ENCODE measurements at regions not wholly inside any gene's neighbourhood (a gene's known extent, or its start where the extent isn't known, plus 50 kb on each side); places are given as distances from the start of the nearest gene placed in this dataset.
"Not testable (repeated sequence)": the region's sequence is repeated elsewhere in the genome, so short reads cannot be mapped to it uniquely, and the experiment has no call there.

DNA sequence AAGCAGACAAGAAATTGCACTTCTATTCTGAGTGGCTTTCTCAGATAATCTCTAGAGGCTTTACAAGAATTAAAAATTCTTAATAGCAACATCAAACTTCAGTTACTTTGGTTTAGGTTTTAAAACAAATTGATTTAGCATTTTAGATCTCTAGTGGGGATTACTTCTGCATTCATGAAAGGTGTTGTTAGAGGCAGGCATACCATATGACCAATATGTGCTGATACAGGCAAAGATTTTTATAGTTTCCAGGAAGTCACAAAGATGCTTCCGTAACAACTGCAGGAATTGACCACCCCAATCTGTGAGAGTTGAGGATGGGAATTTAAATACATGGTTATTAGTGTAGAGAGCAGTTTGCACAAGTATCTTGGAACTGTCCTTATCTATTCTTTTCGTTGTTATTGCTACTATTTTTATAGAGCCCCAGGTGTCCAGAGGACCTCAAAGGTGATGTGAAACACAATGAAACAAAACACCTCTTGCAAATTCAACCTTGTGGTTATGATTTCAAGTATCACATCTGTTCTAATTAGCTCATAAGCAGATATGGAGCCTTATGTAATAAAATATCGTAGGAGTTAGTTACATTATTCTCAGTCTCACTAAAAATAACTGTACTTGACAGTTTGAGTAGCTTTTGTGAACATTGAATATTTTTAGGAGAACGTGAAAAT is 512.7 kb upstream of the ADGRL4 start:
- DNase-seq = no peak

DNA sequence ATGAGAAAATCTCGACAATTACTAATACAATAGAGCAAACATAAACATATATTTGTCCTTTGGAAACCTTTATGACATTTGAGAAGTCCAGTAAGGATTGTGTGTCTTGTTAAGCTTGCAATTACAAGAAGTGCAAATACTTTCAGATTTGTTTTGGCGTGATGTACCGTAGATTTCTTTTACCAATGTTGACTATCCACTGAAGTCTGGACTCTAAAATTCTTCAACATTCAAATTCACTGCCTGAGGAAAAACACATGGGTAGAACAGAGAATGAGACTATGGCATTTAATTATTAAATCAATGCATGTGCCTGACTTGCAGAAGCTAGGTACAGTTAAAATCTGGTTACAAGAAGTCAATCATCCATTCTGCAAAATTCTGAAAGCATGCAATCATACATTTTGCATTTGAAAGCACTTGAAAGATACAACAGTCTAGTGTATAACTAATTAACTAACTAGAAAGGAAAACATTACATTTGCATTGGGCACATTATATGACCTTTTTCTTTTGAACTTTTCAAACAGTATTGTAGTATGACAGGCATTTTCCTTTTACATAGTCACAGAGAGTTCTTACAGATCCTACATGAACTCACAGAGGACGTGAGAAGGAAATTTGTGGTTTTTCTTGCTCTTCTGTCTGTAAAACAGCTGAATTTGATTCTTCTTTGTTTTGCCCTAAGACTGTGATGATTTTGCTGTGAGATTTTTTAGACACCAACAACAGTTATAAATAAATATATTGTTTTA is 511.1 kb upstream of the ADGRL4 start:
- DNase-seq = no peak

DNA sequence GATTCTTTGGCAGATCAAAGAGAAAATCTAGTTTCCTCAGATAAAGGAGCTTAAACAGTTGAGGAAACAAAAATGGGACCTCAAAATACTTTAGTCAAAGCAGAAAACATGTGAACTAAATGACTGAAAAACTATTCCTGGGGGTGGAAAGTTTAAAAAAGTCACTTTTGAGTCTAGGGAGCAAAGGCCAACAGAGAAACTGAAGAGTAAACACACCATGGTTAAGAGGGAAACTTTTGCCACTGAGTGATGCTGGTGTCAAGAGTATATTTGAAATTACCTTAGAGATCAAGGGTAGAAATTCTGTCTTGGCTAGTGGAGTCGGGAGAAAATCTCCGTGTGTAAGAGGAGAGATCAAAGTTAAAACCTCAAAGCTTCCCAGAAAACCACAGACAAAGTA is 501.2 kb upstream of the ADGRL4 start:
- DNase-seq = no peak

DNA sequence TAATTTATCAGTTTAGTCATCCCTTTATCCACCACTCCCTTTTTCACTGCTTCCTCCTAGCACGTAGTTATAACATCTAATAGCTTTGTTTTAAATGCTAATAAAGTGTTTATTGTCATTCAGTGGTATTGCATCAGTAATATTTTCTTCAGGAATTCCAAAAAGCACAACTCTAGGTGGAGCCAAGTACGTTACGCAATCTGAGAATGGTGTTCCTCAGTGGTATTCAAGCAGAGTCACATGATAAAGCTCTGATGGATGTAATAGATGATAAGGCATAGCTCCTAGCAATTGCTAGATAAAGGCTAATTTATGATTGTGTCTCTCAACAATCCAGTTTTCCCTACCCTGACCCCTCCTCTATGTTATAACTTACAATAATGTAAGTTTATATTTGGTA is 494.6 kb upstream of the ADGRL4 start:
- DNase-seq = no peak

DNA sequence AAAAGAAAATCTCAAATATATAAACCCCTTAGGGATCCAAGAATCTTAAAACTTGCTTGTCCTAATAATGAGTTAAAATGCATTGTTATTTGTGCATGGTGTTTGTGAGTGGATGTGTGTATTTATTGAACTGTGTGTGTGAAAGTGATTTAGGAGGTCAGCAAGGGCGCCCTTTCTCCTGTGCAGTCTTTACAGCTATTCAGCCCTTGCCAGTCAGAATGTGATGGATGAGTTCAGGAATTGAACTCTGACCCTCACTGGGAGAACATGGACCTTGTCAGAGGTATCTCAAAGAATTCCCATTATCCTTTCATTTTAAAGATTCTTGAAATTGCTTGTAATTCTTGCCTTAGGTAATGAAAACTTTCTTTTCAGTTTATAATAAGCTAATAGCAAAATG is 493.0 kb upstream of the ADGRL4 start:
- no peak for DNase-seq

DNA sequence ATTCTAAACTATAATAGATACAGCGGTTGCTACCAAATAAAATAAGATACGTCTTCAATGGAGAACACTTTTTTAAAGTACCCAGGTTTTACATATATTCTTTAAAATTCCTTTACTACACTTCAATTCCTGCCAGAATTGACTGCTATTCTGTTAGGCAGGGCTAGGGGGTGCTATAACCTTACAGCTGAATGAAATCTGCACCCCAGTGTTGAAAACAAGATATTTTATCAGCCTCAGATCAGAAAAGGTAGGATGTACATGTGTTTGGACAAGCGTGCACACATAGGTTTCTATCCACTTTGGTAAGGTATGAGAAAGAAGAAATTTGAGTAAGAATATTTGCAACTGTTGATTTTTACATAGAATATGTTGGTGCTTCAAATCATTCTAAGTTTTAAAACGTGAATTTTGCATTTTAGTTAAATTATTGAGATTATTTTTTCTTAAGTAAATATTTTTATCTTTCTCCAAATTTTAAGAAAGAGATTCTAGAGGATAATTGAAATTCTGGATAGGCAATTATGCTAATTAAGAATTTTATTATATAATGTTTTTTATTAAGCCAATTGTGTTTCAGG is 490.8 kb upstream of the ADGRL4 start:
- peak in 1 of 2 donors; percentile 36 for DNase-seq

DNA sequence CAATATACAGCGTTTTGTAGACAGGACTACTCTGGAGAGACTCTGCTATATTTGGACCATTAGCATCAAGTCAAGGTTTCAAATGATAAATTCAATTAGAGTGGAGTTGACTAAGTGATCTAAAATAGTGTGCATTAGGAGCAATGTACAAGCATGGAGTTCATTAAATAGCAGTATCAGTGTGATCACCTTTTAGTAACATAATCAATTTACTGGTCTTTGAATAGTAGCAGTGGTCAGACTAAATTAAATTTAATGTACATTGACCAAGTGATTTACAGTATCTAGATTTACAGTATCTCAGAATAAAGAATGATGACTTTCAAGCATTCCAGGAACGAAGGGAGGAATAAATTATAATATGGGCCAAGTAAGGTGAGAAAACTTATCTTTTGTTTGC is 489.6 kb upstream of the ADGRL4 start:
- DNase-seq = no peak

DNA sequence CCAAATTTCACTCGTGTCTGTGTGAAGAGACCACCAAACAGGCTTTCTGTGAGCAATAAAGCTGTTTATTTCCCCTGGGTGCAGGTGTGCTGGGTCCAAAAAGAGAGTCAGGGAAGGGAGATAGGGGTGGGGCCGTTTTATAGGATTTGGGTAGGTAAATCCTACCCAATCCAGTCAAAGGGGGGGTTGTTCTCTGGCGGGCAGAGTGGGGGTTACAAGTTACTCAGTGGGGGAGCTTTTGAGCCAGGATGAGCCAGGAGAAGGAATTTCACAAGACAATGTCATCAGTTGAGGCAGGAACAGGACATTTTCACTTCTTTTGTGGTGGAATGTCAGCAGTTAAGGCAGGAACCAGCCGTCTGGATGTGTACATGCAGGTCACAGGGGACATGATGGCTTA is 487.2 kb upstream of the ADGRL4 start:
- not testable (repeated sequence) for DNase-seq

DNA sequence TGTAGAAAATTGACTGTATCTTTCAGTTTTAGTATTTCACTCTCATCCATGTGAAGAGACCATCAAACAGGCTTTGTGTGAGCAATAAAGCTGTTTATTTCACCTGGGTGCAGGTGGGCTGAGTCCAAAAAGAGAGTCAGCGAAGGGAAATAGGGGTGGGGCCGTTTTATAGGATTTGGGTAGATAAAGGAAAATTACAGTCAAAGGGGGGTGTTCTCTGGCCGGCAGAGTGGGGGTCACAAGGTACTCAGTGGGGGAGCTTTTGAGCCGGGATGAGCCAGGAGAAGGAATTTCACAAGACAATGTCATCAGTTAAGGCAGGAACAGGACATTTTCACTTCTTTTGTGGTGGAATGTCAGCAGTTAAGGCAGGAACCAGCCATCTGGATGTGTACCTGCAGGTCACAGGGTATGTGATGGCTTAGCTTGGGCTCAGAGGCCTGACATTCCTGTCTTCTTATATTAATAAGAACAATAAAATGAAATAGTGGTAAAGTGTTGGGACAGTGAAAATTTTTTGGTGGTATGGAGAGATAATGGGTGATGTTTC is 482.1 kb upstream of the ADGRL4 start:
- DNase-seq = not testable (repeated sequence)

DNA sequence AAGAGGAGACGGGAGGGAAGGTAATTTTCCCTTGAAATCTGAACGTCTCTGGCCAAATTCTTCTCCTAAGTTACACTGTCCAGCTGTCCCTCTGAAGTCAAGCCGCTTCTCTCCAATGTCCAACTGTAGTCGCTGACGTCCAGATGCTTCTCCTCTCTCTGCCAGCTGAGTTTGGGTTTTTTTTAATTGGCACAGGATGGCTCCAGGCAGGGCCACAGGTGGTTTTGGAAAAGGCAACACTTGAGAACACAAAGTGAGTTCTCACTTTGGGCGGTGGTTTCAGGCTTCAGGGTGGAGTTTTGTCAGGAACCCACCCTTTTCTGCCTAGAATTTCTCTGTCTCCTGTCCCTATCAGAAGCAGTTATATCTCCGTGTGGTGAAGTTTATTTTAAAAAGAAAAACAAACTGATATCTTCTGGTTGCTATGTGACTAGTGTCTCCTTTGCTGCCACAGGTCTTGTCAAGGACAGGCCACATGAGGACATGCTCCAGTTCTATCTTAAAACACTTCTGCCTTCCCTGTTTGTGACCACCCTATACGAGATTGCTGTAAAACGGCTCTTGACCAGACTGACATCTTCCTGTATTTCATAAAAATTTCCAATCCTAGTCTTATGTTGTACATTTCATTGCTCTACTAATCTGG is 472.3 kb upstream of the ADGRL4 start:
- DNase-seq = no peak

DNA sequence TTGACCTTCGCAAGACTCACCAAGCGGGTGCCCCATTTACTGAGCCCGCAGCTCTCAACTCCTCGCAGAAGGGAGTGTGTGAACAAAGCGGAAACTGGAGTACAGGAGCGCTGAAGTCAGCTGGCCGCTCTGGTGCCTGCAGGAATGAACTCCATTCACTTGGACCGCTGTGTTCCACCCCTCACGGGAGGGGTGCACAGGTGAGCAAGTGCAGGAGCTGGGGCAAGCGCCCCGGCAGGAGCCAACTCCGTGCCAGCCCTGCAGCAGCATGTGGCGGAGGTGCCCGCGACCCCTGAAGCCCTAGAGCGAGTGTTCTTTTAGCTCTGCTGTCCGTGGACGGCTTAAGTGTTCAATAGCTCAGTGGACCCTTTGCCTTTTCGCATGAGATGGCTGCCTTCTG is 471.6 kb upstream of the ADGRL4 start:
- DNase-seq = no peak

DNA sequence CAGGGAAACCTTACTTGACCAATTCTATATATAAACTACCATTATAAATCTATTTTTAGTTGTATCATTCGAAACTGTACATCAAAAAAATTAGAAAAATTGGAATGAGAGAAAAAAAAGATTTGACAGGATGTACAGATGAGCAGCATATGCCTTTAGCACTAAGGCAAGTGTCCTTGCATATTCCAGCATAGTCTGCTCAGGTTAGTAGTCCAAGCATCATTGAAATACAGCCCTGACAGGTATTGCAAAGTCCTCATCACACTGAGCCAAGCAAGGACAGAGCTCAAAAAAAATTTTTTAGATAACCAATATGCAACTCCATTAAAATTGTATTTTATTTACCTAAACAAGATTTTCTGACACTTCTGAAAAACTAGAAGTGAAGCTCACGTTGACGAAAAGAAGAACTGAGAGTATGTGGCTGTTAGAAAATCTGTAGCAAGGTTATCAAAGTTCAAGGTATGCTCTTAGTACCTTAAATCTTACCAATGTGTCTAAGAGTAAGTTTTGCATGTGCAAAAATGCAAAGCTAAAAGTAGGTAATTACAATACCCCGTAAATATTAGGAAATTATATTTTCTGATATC is 465.6 kb upstream of the ADGRL4 start:
- no peak for DNase-seq

DNA sequence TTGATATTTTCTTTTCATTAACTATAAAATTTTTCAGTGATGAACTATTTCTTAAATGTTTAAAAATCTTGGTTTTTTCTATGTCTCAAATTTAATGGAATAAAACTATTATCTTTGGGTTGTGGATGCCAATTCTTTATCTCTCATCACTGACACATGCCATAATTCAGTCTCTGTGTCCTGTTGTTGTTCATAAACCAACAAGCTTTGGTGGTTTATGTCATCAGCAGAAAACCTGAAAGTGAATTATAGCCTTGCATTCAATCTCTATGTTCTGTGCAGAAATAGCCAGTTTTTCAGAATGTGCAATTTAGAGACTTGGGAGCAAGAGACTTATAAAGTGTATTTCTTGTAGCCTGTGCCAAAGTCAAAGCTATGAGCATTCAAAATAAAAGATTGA is 462.6 kb upstream of the ADGRL4 start:
- no peak for DNase-seq

DNA sequence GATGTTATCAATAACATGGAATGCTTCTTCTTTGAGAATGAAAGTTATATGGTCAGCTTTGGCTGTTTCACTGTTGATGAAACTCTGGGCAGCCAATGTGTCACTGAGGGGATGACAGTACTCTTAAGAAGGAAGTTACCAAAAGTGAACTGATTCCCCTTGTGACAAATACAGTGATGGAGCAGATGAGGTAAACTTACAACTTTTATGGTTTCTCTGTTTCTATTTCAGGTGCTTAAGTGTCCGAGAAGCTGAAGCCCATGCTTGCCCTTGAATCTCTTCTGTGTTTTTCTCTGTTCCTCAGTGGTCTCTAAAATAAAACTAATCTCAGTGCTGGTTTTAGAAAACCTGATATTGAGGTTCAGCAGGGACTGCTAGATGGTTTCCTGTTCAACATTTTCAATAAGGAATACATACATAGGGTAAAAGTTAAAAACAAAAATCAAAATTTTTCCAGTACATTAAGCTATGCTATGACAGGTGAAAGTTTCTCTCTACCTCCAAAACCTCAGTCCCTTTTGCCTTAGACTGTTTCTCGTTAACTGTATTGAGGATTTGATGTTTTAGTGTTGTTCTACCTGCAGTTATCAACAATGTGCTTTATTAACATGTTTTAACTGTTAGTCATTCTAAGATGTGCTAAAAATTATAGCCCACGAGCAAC is 454.4 kb upstream of the ADGRL4 start:
- no peak for DNase-seq

DNA sequence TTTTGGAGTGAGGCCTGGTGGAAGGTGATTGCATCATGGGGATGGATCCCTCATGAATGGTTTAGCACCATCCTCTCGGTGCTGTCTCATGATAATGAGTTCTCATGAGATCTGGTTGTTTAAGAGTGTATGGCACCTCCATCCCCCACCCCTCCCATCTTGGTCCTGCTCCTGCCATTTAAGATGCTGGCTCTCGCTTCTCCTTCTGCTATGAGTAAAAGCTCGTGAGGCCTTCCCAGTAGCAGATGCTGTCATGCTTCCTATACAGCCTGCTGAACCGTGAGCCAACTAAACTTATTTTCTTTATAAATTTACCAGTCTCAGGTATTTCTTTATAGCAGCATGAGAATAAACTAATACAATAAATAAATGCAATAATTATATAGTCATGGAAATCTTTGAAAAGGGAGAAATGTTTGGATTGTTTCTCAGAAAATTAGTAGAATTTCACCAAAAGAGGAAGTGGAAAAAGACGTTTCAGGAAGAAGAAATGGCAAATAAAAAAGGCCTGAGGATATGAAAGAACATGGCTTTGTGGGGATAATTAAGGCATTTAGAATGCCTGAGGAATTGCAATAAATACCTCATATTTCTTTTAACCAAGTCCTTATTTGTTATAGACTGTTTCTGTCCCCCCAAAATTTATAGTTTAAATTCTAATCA is 451.2 kb upstream of the ADGRL4 start:
- DNase-seq = no peak

DNA sequence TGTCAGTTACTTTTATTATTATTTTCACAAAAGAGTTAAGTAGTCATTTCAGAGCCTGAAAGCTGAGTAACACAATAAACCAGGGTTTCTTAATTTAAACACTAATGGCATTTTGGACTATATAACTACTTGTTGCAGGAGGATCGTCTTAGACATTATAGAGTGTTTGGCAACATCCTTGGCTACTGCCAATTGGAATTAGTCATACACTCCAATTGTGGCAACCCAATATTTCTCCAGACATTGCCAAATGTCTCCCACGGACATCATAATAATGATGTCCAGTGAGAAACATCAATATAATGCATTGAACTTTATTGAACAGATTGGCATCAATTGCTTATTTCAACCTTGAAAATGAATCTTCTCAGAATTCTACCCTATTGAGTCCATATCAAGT is 441.9 kb upstream of the ADGRL4 start:
- DNase-seq = no peak

DNA sequence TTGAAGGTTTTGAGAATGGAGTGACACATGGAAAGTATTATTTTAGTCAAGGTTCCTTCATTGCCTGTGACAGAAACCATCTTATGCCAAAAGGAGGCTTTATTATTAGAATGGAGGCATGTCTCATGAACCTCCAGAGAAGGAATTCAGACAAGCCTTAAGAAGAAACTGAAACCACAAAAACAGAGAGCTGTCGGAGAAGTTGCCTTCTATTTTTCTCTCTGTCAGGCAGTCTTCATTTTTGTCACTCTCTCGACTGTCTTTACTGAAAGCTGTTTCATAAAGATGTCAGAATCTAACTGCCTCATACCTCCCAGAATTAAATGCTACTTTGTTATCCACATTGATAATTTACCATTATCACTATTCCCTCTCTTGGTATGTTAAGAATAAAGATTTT is 434.7 kb upstream of the ADGRL4 start:
- no peak for DNase-seq

DNA sequence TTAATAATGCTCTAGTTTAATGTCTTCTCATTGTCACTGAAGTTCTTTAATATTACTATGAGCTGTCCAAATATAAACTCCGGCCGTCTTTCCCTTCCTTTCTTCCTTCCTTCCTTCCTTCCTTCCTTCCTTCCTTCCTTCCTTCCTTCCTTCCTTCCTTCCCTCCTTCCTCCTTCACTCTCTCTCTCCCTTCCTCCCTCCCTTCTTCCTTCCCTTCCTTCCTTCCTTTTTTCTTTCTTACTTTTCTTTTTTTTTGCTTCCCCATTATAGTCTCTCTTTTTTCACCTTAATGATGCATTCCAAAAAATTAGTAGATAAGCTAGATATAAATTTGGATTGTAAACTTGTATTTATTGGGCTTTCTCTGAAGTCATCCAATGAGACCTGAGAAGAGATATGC is 431.0 kb upstream of the ADGRL4 start:
- no peak for DNase-seq

DNA sequence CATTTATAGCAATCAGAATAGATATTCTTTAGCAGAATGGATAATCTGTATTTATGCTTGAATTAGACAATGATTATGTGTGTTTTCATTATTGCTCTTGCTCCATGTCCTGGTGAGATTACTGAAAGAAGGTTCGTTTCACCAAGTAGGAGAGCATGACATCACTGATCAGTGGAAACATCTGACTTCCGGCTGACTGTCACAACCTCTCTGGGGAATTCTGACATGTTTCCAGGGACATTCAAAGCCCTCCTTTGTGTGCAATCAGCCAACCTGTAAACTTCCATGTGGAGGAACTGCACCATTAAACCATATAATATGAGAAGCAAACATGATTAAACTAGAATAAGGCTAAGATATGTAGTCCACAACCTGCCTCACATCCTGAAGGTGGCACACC is 424.8 kb upstream of the ADGRL4 start:
- no peak for DNase-seq

DNA sequence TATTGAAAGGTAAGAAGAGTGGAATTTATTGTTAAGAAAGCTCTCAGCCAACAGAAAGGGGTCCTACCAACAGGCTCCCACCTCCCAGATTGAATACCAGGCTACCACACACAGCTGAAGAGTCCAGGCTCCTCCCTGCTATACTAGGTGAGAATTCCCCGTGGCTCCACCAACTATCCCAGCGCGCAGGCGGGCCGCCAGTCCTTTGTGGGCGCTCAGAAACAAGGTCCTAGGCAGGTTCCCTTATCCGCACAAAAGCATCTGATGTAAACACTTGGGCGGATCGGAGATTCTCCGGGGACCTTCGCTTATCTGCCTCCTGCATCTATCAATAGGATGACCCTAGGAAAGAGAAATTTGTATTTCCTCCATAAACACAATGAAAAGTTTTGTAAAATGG is 423.9 kb upstream of the ADGRL4 start:
- DNase-seq = no peak

DNA sequence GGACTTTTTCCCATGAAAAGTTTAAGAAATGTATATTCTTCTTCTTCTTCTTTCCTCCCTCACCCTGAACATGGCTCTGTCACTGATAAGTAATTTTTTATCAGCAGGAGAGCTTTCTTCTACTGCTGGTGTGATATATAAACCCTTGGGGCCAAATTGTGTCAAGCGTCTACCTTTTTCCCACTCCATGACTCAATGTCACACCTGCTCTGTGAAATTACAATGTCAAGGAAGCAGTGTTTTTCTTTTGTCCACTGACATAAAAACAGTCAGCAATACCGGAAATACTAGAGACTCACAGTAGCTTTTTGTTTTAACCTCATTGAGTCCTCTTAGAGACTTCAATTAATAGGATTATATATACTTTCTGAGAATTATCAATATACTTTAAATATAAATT is 416.2 kb upstream of the ADGRL4 start:
- no peak for DNase-seq

DNA sequence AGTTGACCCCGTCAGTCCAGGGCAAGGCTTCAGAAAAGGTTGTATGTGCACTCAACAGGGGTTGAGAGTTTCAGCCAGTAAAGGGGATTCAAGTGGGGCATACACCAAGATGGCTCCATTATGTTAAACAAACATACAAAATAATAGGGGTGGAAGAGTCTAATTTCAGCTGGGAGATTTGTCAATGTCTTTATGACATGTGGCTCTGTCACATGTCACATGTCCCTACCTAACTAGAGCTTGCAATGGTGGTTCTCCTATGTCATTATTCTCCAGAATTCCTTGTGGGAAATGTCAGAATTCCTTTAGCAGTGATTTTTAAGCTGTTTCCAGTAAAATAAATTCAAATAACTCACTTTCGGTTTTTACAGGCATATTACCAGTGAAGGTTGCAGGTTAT is 392.0 kb upstream of the ADGRL4 start:
- DNase-seq = no peak
